ENCODE measurements at regions not wholly inside any gene's neighbourhood (a gene's known extent, or its start where the extent isn't known, plus 50 kb on each side); places are given as distances from the start of the nearest gene placed in this dataset.

DNA sequence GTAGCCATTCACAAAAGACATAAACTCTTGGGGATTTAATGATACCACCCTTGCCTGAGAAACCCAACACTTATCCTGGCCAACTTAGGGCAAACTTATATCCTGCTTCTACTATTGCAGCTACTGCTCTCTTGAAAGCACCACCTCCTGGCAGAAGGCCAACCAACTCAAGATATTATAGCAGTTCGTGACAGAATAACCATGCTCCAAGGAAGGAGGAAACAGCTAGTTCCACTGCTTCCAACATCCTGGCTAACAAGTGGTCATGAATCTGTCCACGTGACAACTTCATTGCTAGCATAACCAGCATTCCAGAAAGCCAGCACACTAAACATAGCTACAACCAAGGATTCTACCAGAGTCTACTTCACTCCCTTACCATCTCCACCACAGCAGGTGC lies 1037.5 kb downstream of the TBL1XR1 start:
- no peak for TF ChIP-seq CTCF (IDR thresholded peaks at IDR 0.05)
- no peak for TF ChIP-seq POLR2A (IDR thresholded peaks at IDR 0.05)

Measured in lower leg skin (tissue), 3 donors.